Astrocyte (in vitro differentiated cells and primary cell): ENCODE measurements at regions not wholly inside any gene's neighbourhood (a gene's known extent, or its start where the extent isn't known, plus 50 kb on each side); places are given as distances from the start of the nearest gene placed in this dataset.

ENCODE experiments used
- DNase-seq: peaks from one replicate; pipeline ENCODE4 v3.0.0-alpha.2; 2010; ENCODE audit warnings: low read depth
- FAIRE-seq: peaks from 2 replicates; lab custom pipeline; 2011; peaks lifted over from hg19 to GRCh38; lab: Jason Lieb, UNC
- H2AFZ ChIP-seq: 2 replicates; pipeline ENCODE4 v1.6.0; 2012; ENCODE audit warnings: low read depth, low read length, inconsistent platforms
- H3K27ac ChIP-seq: 2 replicates; pipeline ENCODE4 v1.5.1; 2011; ENCODE audit warnings: low read depth, low read length, inconsistent platforms
- H3K27me3 ChIP-seq: 2 replicates; pipeline ENCODE4 v1.6.0; 2011; ENCODE audit warnings: low read length, inconsistent platforms; ENCODE audit not compliant: insufficient read depth
- H3K36me3 ChIP-seq: 2 replicates; pipeline ENCODE4 v1.5.1; 2011; ENCODE audit warnings: low read length, inconsistent platforms; ENCODE audit not compliant: insufficient read depth
- H3K4me1 ChIP-seq: 2 replicates; pipeline ENCODE4 v1.5.1; 2011; ENCODE audit warnings: low read length, inconsistent platforms; ENCODE audit not compliant: insufficient read depth
- H3K4me2 ChIP-seq: 2 replicates; pipeline ENCODE4 v1.6.0; 2012; ENCODE audit warnings: low read length, inconsistent platforms
- H3K4me3 ChIP-seq: 2 replicates; pipeline ENCODE4 v1.5.1; 2011; ENCODE audit warnings: low read depth, mild to moderate bottlenecking, low read length, inconsistent platforms; ENCODE audit not compliant: insufficient read depth
- H3K79me2 ChIP-seq: 2 replicates; pipeline ENCODE4 v1.6.0; 2012; ENCODE audit warnings: mild to moderate bottlenecking, low read length, inconsistent platforms; ENCODE audit not compliant: insufficient read depth
- H3K9ac ChIP-seq: 2 replicates; pipeline ENCODE4 v1.6.0; 2012; ENCODE audit warnings: mild to moderate bottlenecking, low read length, inconsistent platforms
- H3K9me3 ChIP-seq: 2 replicates; pipeline ENCODE4 v1.5.1; 2012; ENCODE audit warnings: low read depth, mild to moderate bottlenecking, low read length, inconsistent platforms; ENCODE audit not compliant: insufficient read depth
- H4K20me1 ChIP-seq: 2 replicates; pipeline ENCODE4 v1.6.0; 2012; ENCODE audit warnings: low read length, inconsistent platforms; ENCODE audit not compliant: insufficient read depth
- H3K27ac Mint-ChIP-seq: one replicate; pipeline ENCODE4 v1.8.0; 2021; ENCODE audit warnings: mild to moderate bottlenecking, mixed read lengths; ENCODE audit not compliant: unreplicated experiment
- H3K27me3 Mint-ChIP-seq: one replicate; pipeline ENCODE4 v1.8.0; 2021; ENCODE audit warnings: low read depth, mixed read lengths; ENCODE audit not compliant: unreplicated experiment
- H3K36me3 Mint-ChIP-seq: one replicate; pipeline ENCODE4 v1.8.0; 2021; ENCODE audit warnings: low read depth, mixed read lengths; ENCODE audit not compliant: unreplicated experiment
- H3K4me1 Mint-ChIP-seq: one replicate; pipeline ENCODE4 v1.8.0; 2021; ENCODE audit warnings: low read depth, mixed read lengths; ENCODE audit not compliant: unreplicated experiment
- H3K4me3 Mint-ChIP-seq: one replicate; pipeline ENCODE4 v1.8.0; 2021; ENCODE audit warnings: mild to moderate bottlenecking, moderate library complexity, mixed read lengths; ENCODE audit not compliant: unreplicated experiment
- H3K9me3 Mint-ChIP-seq: one replicate; pipeline ENCODE4 v1.8.0; 2021; ENCODE audit warnings: mild to moderate bottlenecking, mixed read lengths; ENCODE audit not compliant: unreplicated experiment
- EZH2 ChIP-seq: IDR thresholded peaks from 2 replicates; pipeline ENCODE4 v1.6.1; 2012; ENCODE audit warnings: mild to moderate bottlenecking, low read length, inconsistent platforms; ENCODE audit not compliant: insufficient read depth
- TF ChIP-seq, protein P1 (sequence below): IDR thresholded peaks from 2 replicates; pipeline ENCODE4 v1.5.1; 2011; ENCODE audit warnings: low read depth, mild to moderate bottlenecking, inconsistent platforms, low read length, moderate library complexity; ENCODE audit not compliant: insufficient read depth

GRCh38 chr18:68467329-68467728 lies 247.6 kb downstream of the TMX3 start:
- no peaks in the 10 kb centered on the region for H3K27me3 Mint-ChIP-seq
- Histone ChIP-seq H2AFZ (no peak overlapping the region), H3K4me1 (no peaks in the 10 kb centered on the region), H3K9ac (no peak overlapping the region), H4K20me1 (no peaks in the 10 kb centered on the region), H3K27ac (no peak overlapping the region), H3K79me2 (no peaks in the 10 kb centered on the region), H3K9me3 (no peaks in the 10 kb centered on the region), H3K4me3 (no peak overlapping the region), H3K27me3 (no peaks in the 10 kb centered on the region), H3K36me3 (no peaks in the 10 kb centered on the region), H3K4me2 (no peak overlapping the region)
- H3K36me3 Mint-ChIP-seq, result no peaks in the 10 kb centered on the region
- TF ChIP-seq, protein P1, sequence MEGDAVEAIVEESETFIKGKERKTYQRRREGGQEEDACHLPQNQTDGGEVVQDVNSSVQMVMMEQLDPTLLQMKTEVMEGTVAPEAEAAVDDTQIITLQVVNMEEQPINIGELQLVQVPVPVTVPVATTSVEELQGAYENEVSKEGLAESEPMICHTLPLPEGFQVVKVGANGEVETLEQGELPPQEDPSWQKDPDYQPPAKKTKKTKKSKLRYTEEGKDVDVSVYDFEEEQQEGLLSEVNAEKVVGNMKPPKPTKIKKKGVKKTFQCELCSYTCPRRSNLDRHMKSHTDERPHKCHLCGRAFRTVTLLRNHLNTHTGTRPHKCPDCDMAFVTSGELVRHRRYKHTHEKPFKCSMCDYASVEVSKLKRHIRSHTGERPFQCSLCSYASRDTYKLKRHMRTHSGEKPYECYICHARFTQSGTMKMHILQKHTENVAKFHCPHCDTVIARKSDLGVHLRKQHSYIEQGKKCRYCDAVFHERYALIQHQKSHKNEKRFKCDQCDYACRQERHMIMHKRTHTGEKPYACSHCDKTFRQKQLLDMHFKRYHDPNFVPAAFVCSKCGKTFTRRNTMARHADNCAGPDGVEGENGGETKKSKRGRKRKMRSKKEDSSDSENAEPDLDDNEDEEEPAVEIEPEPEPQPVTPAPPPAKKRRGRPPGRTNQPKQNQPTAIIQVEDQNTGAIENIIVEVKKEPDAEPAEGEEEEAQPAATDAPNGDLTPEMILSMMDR, result no peak
- TF ChIP-seq EZH2, result no peak
- FAIRE-seq (no peak), DNase-seq (no peak)
- H3K27ac Mint-ChIP-seq, result no peak overlapping the region
- no peak overlapping the region for H3K4me3 Mint-ChIP-seq
- H3K4me1 Mint-ChIP-seq, result peaks cover 2% of the 10 kb centered on the region
- no peaks in the 10 kb centered on the region for H3K9me3 Mint-ChIP-seq

DNA sequence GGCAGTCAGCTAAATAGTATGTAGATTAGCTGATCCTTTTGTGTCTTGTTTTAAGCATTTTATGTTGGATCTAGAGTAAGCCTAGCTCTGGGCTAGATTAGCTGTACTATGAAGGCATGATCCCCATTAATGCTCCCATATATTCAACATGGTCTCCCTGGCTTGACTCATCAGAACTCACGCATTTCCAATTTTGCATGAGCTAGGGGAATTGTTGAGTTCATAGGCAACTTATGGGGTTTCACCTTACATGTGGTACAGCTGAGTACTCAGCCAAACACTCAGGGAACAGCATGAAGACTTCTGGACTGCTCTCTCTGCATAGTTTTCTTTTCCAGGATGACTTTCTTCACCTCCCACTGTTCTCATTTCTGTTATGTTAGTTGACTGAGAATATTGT lies 248.2 kb downstream of the TMX3 start:
- H4K20me1 ChIP-seq, result no peaks in the 10 kb centered on the region
- no peak overlapping the region for H3K9ac ChIP-seq
- DNase-seq (no peak), FAIRE-seq (no peak)
- no peak for TF ChIP-seq EZH2
- TF ChIP-seq, protein P1, result no peak
- H3K27ac ChIP-seq, result no peak overlapping the region
- no peak overlapping the region for H3K27ac Mint-ChIP-seq
- H3K79me2 ChIP-seq, result no peaks in the 10 kb centered on the region
- H3K4me3 Mint-ChIP-seq, result no peak overlapping the region
- H3K9me3 Mint-ChIP-seq, result no peaks in the 10 kb centered on the region
- peaks cover 2% of the 10 kb centered on the region for H3K4me1 Mint-ChIP-seq
- H3K4me2 ChIP-seq, result no peak overlapping the region
- no peaks in the 10 kb centered on the region for H3K36me3 ChIP-seq
- H3K4me3 ChIP-seq, result no peak overlapping the region
- no peaks in the 10 kb centered on the region for H3K27me3 Mint-ChIP-seq
- no peak overlapping the region for H2AFZ ChIP-seq
- H3K27me3 ChIP-seq, result no peaks in the 10 kb centered on the region
- H3K4me1 ChIP-seq, result no peaks in the 10 kb centered on the region
- no peaks in the 10 kb centered on the region for H3K36me3 Mint-ChIP-seq
- H3K9me3 ChIP-seq, result no peaks in the 10 kb centered on the region

DNA sequence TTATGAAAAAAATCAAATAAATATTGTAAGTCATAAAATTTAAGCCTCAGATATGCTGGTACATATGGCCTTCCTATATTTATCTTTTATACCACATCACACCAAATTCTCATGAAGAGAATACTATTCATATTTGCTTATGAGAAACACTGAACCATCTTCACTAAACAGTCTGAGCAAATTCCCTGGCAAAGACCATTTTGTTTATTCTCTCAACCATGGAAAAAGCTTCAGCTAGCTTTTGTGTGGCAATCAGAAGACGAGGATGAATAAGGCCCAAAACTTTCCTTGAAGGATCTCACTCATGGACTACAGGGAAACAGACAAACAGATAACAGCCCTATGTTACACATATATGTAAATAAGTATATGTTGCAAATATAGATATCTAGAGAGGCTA lies 252.1 kb downstream of the TMX3 start:
- no peak for FAIRE-seq
- H2AFZ ChIP-seq, result no peak overlapping the region
- H3K4me3 ChIP-seq, result no peak overlapping the region
- no peak overlapping the region for H3K4me3 Mint-ChIP-seq
- TF ChIP-seq, protein P1, result no peak
- no peak for TF ChIP-seq EZH2
- no peaks in the 10 kb centered on the region for H3K4me1 ChIP-seq
- H3K36me3 ChIP-seq, result no peaks in the 10 kb centered on the region
- H3K36me3 Mint-ChIP-seq, result no peaks in the 10 kb centered on the region
- no peaks in the 10 kb centered on the region for H3K27me3 ChIP-seq
- H3K27ac Mint-ChIP-seq, result no peak overlapping the region
- no peak overlapping the region for H3K27ac ChIP-seq
- no peaks in the 10 kb centered on the region for H3K27me3 Mint-ChIP-seq
- no peaks in the 10 kb centered on the region for H3K9me3 Mint-ChIP-seq
- H3K9ac ChIP-seq, result no peak overlapping the region
- H3K79me2 ChIP-seq, result no peaks in the 10 kb centered on the region
- no peaks in the 10 kb centered on the region for H4K20me1 ChIP-seq
- H3K4me1 Mint-ChIP-seq, result peaks cover 2% of the 10 kb centered on the region
- no peak for DNase-seq
- no peak overlapping the region for H3K4me2 ChIP-seq
- no peaks in the 10 kb centered on the region for H3K9me3 ChIP-seq
